Body of pancreas (tissue), 4 donors: ENCODE measurements at regions not wholly inside any gene's neighbourhood (a gene's known extent, or its start where the extent isn't known, plus 50 kb on each side); places are given as distances from the start of the nearest gene placed in this dataset.

Experiments used
- CTCF ChIP-seq, 7 experiments: fragments of 450-650 bp in 4 of 7; fragments of 200-600 bp in 3 of 7; sonication (generic) in 3 of 7; IDR thresholded peaks; one replicate each; pipeline ENCODE4 v1.5.1; 2016 to 2019; ENCODE audit warnings: antibody characterized with exemption in 7 of 7
- POLR2A ChIP-seq, 3 donors: fragments of 450-650 bp; IDR thresholded peaks; one replicate each; pipeline ENCODE4 v1.6.1; 2016; ENCODE audit warnings: antibody characterized with exemption in 3 of 3, mild to moderate bottlenecking in 2 of 3

GRCh38 chr2:175571078-175571653, 389.7 kb upstream of the ATP5MC3 start:
- TF ChIP-seq CTCF (IDR thresholded peaks at IDR 0.05) (no peak), POLR2A (IDR thresholded peaks at IDR 0.05) (no peak)
